Left ventricle myocardium superior (tissue), 1 donor: ENCODE measurements at regions not wholly inside any gene's neighbourhood (a gene's known extent, or its start where the extent isn't known, plus 50 kb on each side); places are given as distances from the start of the nearest gene placed in this dataset.

Experiments used
- ATAC-seq: fragments of 200-7000 bp; cut with Tn5 transposase; one replicate; pipeline ENCODE4 v1.9.1; 2020; ENCODE audit warnings: mild to moderate bottlenecking, moderate library complexity
- DNase-seq: peaks from one replicate; pipeline ENCODE4 v3.0.0-alpha.2; 2020
- intact Hi-C: fragments of 100-400 bp; cut with micrococcal nuclease; formaldehyde crosslinking; loops from one replicate; pipeline ENCODE4 v1.11.0; 2022
- donor health status: DM: no; HTN: yes; CAD: no; lungs with severe emphysema.

GRCh38 chr7:24501443-24502134, 71.7 kb upstream of the PALS2 start:
- DNase-seq (no peak), ATAC-seq (no peak)
- intact Hi-C loops, result no loop called here

- ATAC-seq, result no peak
- DNase-seq, result no peak
- intact Hi-C loops, result no loop called here
These were observed 71.1 kb upstream of the PALS2 start for GRCh38 chr7:24502135-24502488.

- intact Hi-C loops, result no loop called here
- ATAC-seq (no peak), DNase-seq (no peak)
These were observed 69.7 kb upstream of the PALS2 start for GRCh38 chr7:24503506-24503905.

GRCh38 chr7:24504040-24504439, 69.2 kb upstream of the PALS2 start:
- DNase-seq (no peak), ATAC-seq (no peak)
- intact Hi-C loops, result no loop called here

GRCh38 chr7:24504836-24505235, 68.4 kb upstream of the PALS2 start:
- intact Hi-C loops, result no loop called here
- DNase-seq (no peak), ATAC-seq (no peak)

GRCh38 chr7:24505968-24506367, 67.3 kb upstream of the PALS2 start:
- intact Hi-C loops, result no loop called here
- DNase-seq (no peak), ATAC-seq (no peak)

GRCh38 chr7:24508316-24508715, 64.9 kb upstream of the PALS2 start:
- intact Hi-C loops, result no loop called here
- DNase-seq (no peak), ATAC-seq (no peak)

GRCh38 chr7:24510759-24511158, 62.5 kb upstream of the PALS2 start:
- intact Hi-C loops, result no loop called here
- ATAC-seq, result no peak

GRCh38 chr7:24517166-24517565, 56.1 kb upstream of the PALS2 start:
- ATAC-seq (no peak), DNase-seq (no peak)
- intact Hi-C loops, result no loop called here

More at GRCh38 chr7:24510759-24511158, 62.5 kb upstream of the PALS2 start:
- DNase-seq, result no peak

- DNase-seq (no peak), ATAC-seq (no peak)
- intact Hi-C loops, result no loop called here
These were observed 51.2 kb upstream of the PALS2 start for GRCh38 chr7:24521917-24522623.
